NT2/D1 (cell line): ENCODE measurements at regions not wholly inside any gene's neighbourhood (a gene's known extent, or its start where the extent isn't known, plus 50 kb on each side); places are given as distances from the start of the nearest gene placed in this dataset.

Source experiments
- SUZ12 ChIP-seq: IDR thresholded peaks from 2 replicates; pipeline ENCODE4 v1.6.1; 2011; ENCODE audit not compliant: insufficient read length, insufficient read depth; ENCODE audit errors: extremely low read depth
- YY1 ChIP-seq: IDR thresholded peaks from 2 replicates; pipeline ENCODE4 v1.6.1; 2011; ENCODE audit not compliant: insufficient read length, insufficient read depth
- ZNF274 ChIP-seq: IDR thresholded peaks from 2 replicates; pipeline ENCODE4 v1.6.1; 2011; ENCODE audit warnings: mild to moderate bottlenecking, low read depth, low read length

DNA sequence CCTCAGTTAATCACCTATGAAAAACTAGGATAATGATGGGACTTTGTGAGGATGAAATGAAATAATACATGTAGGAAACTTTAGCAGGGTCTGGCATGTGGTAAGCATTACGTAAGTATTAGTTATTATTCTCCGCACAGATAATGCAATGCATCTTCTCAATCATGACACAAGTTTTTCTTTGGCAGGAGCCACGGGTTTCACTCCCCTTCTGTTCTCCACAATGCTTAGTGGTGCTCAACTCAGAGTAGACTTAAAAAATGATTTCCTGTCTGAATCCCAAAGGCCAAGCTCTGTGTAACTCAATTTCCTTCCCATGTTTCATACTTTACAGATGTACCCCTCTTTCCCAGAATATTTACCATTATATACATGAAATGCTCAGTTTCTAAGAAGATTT is 82.9 kb downstream of the CCDC34 start:
- TF ChIP-seq SUZ12 (no peak), ZNF274 (no peak), YY1 (no peak)
